ENCODE measurements at regions not wholly inside any gene's neighbourhood (a gene's known extent, or its start where the extent isn't known, plus 50 kb on each side); places are given as distances from the start of the nearest gene placed in this dataset.
"Not testable (repeated sequence)": the region's sequence is repeated elsewhere in the genome, so short reads cannot be mapped to it uniquely, and the experiment has no call there.

DNA sequence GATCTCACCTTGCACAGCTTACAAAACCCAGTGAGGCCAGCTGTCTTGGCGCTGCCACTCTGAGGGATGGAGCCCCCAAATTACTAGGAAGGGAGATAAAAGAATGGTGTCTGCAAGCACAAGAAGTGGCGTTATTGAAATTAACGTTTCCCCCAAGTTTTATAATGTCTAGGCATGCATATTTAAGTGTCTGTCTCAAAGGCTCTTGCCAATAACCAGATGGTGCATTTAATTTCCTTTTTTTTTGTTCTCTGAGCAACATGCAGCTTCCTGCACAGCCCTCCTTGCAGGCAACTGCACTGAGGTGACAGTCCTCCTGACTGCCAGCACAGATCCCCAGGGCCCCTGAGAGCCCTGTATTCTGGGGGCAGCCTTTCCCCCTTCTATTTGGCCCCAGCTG lies 179.8 kb upstream of the OSBPL11 start:
- H3K9me3 ChIP-seq (ENCODE audit: control insufficient read depth, insufficient read depth, low read length); H3K4me1 Mint-ChIP-seq; H3K27ac Mint-ChIP-seq; H3K9me3 Mint-ChIP-seq; DNase-seq; H3K36me3 ChIP-seq (ENCODE audit: control insufficient read depth, insufficient read depth, low read length); H3K4me3 Mint-ChIP-seq; H3K27me3 Mint-ChIP-seq (ENCODE audit: low read depth in 2 of 2); H3K4me3 ChIP-seq (ENCODE audit: low read length); H3K27ac ChIP-seq (ENCODE audit: low read length); intact Hi-C loops (cut with micrococcal nuclease); H3K4me1 ChIP-seq (ENCODE audit: control insufficient read depth, insufficient read depth, low read length); ATAC-seq; H3K36me3 Mint-ChIP-seq; H3K27me3 ChIP-seq (ENCODE audit: control insufficient read depth, insufficient read depth, low read length): not testable (repeated sequence)
- 69% methylated on average over 3 of the region's 3 CpGs for WGBS (ENCODE audit: insufficient coverage)

DNA sequence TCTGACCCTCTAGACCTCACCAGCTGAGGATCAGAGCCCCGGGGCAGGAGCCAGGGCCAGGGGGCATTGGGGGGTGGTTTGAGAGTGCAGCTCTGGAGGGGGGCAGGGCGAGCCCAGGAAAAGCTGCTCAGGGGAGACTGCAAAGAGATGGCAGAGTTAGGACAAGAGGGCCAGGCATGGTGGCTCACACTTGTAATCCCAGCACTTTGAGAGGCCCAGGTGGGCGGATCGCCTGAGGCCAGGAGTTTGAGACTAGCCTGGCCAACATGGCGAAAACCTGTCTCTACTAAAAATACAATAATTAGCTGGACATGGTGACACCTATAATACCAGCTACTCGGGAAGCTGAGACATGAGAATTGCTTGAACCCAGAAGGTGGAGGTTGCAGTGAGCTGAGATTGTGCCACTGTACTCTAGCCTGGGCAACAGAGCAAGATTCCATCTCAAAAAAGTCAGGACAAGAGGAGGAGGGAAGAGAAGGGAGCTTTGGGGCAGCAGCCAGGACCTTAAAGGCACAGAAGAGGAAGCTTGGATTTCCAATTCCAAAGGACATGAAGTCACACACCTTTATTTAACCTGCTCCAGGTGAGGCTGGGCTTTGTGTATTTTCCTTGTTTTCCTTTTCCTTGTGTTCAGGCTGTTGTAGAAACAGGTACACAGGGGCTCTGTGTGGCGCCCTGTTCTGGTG lies 180.5 kb upstream of the OSBPL11 start:
- WGBS (ENCODE audit: insufficient coverage): 82% methylated on average over 6 of the region's 7 CpGs

DNA sequence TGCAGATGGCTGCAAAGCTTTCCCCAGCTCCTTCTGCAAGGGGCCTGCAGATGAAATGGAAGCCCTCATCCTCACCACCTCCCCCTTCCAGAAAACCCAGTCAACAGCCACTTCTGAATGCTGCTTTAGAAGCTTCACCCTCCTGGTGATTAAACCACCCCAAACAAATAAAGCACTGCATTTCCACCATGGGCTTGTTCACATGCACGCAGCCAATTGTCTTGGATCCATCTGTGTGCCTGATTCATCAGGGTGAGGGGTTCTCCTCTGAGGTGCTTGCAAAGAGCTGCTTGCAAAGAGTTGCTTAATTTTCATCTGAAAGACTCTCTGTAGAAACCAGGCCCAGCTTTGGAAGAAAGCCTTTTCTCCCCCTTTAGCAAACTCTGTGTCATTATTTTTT lies 184.0 kb upstream of the OSBPL11 start:
- H3K9me3 Mint-ChIP-seq; H3K9me3 ChIP-seq (ENCODE audit: control insufficient read depth, insufficient read depth, low read length); H3K27me3 ChIP-seq (ENCODE audit: control insufficient read depth, insufficient read depth, low read length); H3K27ac Mint-ChIP-seq; H3K27me3 Mint-ChIP-seq (ENCODE audit: low read depth in 2 of 2); H3K27ac ChIP-seq (ENCODE audit: low read length); intact Hi-C loops (cut with micrococcal nuclease); H3K4me3 ChIP-seq (ENCODE audit: low read length); DNase-seq; H3K4me1 ChIP-seq (ENCODE audit: control insufficient read depth, insufficient read depth, low read length); H3K4me3 Mint-ChIP-seq; ATAC-seq; H3K4me1 Mint-ChIP-seq; H3K36me3 ChIP-seq (ENCODE audit: control insufficient read depth, insufficient read depth, low read length); H3K36me3 Mint-ChIP-seq: not testable (repeated sequence)
- no CpG with 5 or more reads among the region's 1 CpG for WGBS (ENCODE audit: insufficient coverage)

More for the DNA sequence above, 180.5 kb upstream of the OSBPL11 start:
- H3K4me1 Mint-ChIP-seq; H3K9me3 Mint-ChIP-seq; H3K36me3 ChIP-seq (ENCODE audit: control insufficient read depth, insufficient read depth, low read length); H3K27me3 ChIP-seq (ENCODE audit: control insufficient read depth, insufficient read depth, low read length); H3K4me3 ChIP-seq (ENCODE audit: low read length); H3K27ac ChIP-seq (ENCODE audit: low read length); H3K4me3 Mint-ChIP-seq; DNase-seq; intact Hi-C loops (cut with micrococcal nuclease); H3K27me3 Mint-ChIP-seq (ENCODE audit: low read depth in 2 of 2); H3K9me3 ChIP-seq (ENCODE audit: control insufficient read depth, insufficient read depth, low read length); H3K4me1 ChIP-seq (ENCODE audit: control insufficient read depth, insufficient read depth, low read length); ATAC-seq; H3K27ac Mint-ChIP-seq; H3K36me3 Mint-ChIP-seq: not testable (repeated sequence)

GRCh38 chr3:125779918-125780317 lies 184.6 kb upstream of the OSBPL11 start:
- 97% methylated on average over 3 of the region's 5 CpGs for WGBS (ENCODE audit: insufficient coverage)
- H3K4me3 ChIP-seq (ENCODE audit: low read length); H3K9me3 ChIP-seq (ENCODE audit: control insufficient read depth, insufficient read depth, low read length); H3K36me3 Mint-ChIP-seq; H3K4me1 Mint-ChIP-seq; H3K4me1 ChIP-seq (ENCODE audit: control insufficient read depth, insufficient read depth, low read length); H3K36me3 ChIP-seq (ENCODE audit: control insufficient read depth, insufficient read depth, low read length); DNase-seq; ATAC-seq; H3K9me3 Mint-ChIP-seq; H3K27ac Mint-ChIP-seq; intact Hi-C loops (cut with micrococcal nuclease); H3K27me3 ChIP-seq (ENCODE audit: control insufficient read depth, insufficient read depth, low read length); H3K27ac ChIP-seq (ENCODE audit: low read length); H3K4me3 Mint-ChIP-seq; H3K27me3 Mint-ChIP-seq (ENCODE audit: low read depth in 2 of 2): not testable (repeated sequence)

DNA sequence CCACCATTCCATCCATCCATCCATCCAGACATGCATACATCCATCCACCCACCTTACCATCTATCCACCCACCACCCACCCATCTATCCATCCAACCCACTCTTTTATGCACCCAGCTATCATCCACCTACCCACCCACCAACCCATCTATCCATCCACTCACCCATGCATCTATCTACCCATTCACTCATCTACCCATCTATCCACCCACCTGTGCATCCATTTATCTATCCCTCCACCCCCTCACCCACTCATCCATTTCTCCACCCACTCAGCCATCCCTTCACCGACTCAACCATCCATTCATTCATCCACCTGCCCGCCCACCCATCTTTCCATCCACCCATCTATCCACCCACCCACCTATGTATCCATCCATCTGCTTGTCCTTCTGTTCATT lies 186.4 kb upstream of the OSBPL11 start:
- H3K4me1 Mint-ChIP-seq; H3K36me3 Mint-ChIP-seq; H3K27ac ChIP-seq (ENCODE audit: low read length); ATAC-seq; H3K9me3 ChIP-seq (ENCODE audit: control insufficient read depth, insufficient read depth, low read length); H3K4me1 ChIP-seq (ENCODE audit: control insufficient read depth, insufficient read depth, low read length); intact Hi-C loops (cut with micrococcal nuclease); H3K27ac Mint-ChIP-seq; H3K27me3 ChIP-seq (ENCODE audit: control insufficient read depth, insufficient read depth, low read length); H3K36me3 ChIP-seq (ENCODE audit: control insufficient read depth, insufficient read depth, low read length); H3K9me3 Mint-ChIP-seq; DNase-seq; H3K4me3 ChIP-seq (ENCODE audit: low read length); H3K27me3 Mint-ChIP-seq (ENCODE audit: low read depth in 2 of 2); H3K4me3 Mint-ChIP-seq: not testable (repeated sequence)
- WGBS (ENCODE audit: insufficient coverage): 76% methylated on average over 2 of the region's 2 CpGs

GRCh38 chr3:125790312-125790711 lies 178.7 kb upstream of the ROPN1B start:
- H3K4me3 Mint-ChIP-seq; H3K27me3 ChIP-seq (ENCODE audit: control insufficient read depth, insufficient read depth, low read length); H3K4me3 ChIP-seq (ENCODE audit: low read length); ATAC-seq; H3K9me3 ChIP-seq (ENCODE audit: control insufficient read depth, insufficient read depth, low read length); H3K4me1 Mint-ChIP-seq; DNase-seq; H3K36me3 Mint-ChIP-seq; H3K27ac ChIP-seq (ENCODE audit: low read length); H3K27ac Mint-ChIP-seq; H3K9me3 Mint-ChIP-seq; H3K4me1 ChIP-seq (ENCODE audit: control insufficient read depth, insufficient read depth, low read length); H3K36me3 ChIP-seq (ENCODE audit: control insufficient read depth, insufficient read depth, low read length); intact Hi-C loops (cut with micrococcal nuclease): not testable (repeated sequence)
- peaks cover 16 to 40% of the 10 kb centered on the region in 2 donors for H3K27me3 Mint-ChIP-seq (ENCODE audit: low read depth in 2 of 2)
- WGBS (ENCODE audit: insufficient coverage): 82% methylated on average over 2 of the region's 3 CpGs

- H3K4me3 Mint-ChIP-seq; DNase-seq; intact Hi-C loops (cut with micrococcal nuclease); H3K9me3 ChIP-seq (ENCODE audit: control insufficient read depth, insufficient read depth, low read length); H3K9me3 Mint-ChIP-seq; ATAC-seq; H3K4me1 Mint-ChIP-seq; H3K27ac ChIP-seq (ENCODE audit: low read length); H3K36me3 Mint-ChIP-seq; H3K4me1 ChIP-seq (ENCODE audit: control insufficient read depth, insufficient read depth, low read length); H3K4me3 ChIP-seq (ENCODE audit: low read length); H3K27ac Mint-ChIP-seq; H3K27me3 ChIP-seq (ENCODE audit: control insufficient read depth, insufficient read depth, low read length); H3K36me3 ChIP-seq (ENCODE audit: control insufficient read depth, insufficient read depth, low read length): not testable (repeated sequence)
- peaks cover 19 to 46% of the 10 kb centered on the region in 2 donors for H3K27me3 Mint-ChIP-seq (ENCODE audit: low read depth in 2 of 2)
- 89% methylated on average over 1 of the region's 1 CpG for WGBS (ENCODE audit: insufficient coverage)
Observed at GRCh38 chr3:125791021-125791420, 178.0 kb upstream of the ROPN1B start.

- peaks cover 18% of the 10 kb centered on the region for H3K36me3 Mint-ChIP-seq
- peaks cover 9 to 21% of the 10 kb centered on the region in 2 donors for H3K9me3 Mint-ChIP-seq
- H3K27ac ChIP-seq (ENCODE audit: low read length); ATAC-seq; H3K4me1 ChIP-seq (ENCODE audit: control insufficient read depth, insufficient read depth, low read length); H3K27me3 ChIP-seq (ENCODE audit: control insufficient read depth, insufficient read depth, low read length); H3K9me3 ChIP-seq (ENCODE audit: control insufficient read depth, insufficient read depth, low read length); DNase-seq; H3K4me3 Mint-ChIP-seq; intact Hi-C loops (cut with micrococcal nuclease); H3K27me3 Mint-ChIP-seq (ENCODE audit: low read depth in 2 of 2); H3K4me1 Mint-ChIP-seq; H3K4me3 ChIP-seq (ENCODE audit: low read length); H3K36me3 ChIP-seq (ENCODE audit: control insufficient read depth, insufficient read depth, low read length); H3K27ac Mint-ChIP-seq: not testable (repeated sequence)
- WGBS (ENCODE audit: insufficient coverage): 59% methylated on average over 4 of the region's 4 CpGs
Observed at GRCh38 chr3:125810010-125810409, 159.0 kb upstream of the ROPN1B start.

Data from natural killer cell (primary cell).